Common myeloid progenitor, CD34-positive (primary cell): ENCODE measurements at regions not wholly inside any gene's neighbourhood (a gene's known extent, or its start where the extent isn't known, plus 50 kb on each side); places are given as distances from the start of the nearest gene placed in this dataset.

Experiments used
- CTCF ChIA-PET: fragments of 350-600 bp; sonication (Branson Sonifier 250); formaldehyde crosslinking; loops from one replicate; lab custom pipeline; 2021; ENCODE audit warnings: antibody characterized with exemption; lab: Charles Lee
- POLR2A ChIA-PET: fragments of 350-600 bp; sonication (Branson Sonifier 250); formaldehyde crosslinking; loops from one replicate; lab custom pipeline; 2021; ENCODE audit warnings: antibody characterized with exemption; lab: Charles Lee
- DNase-seq, 3 donors: peaks; one replicate each; pipeline versions ENCODE4 v3.0.0 to v3.0.0-alpha.2; 2013
- H3K27ac ChIP-seq, 2 experiments: 1 replicate in 1 of 2; 2 replicates in 1 of 2; pipeline ENCODE4 v1.7.0; 2013; ENCODE audit warnings: inconsistent platforms in 2 of 2, low read length in 2 of 2, mild to moderate bottlenecking in 2 of 2, low read depth in 1 of 2, moderate library complexity in 1 of 2; ENCODE audit not compliant: severe bottlenecking in 2 of 2, insufficient read depth in 1 of 2, poor library complexity in 1 of 2
- H3K27me3 ChIP-seq, 5 experiments: replicated peaks in 2 of 5; 1 replicate in 3 of 5; 2 replicates in 2 of 5; pipeline versions ENCODE4 v1.6.1 to v1.7.0; 2013; ENCODE audit warnings: low read length in 4 of 5, mild to moderate bottlenecking in 2 of 5, moderate library complexity in 2 of 5, inconsistent platforms in 1 of 5; ENCODE audit not compliant: insufficient read depth in 5 of 5, control insufficient read depth in 4 of 5
- H3K36me3 ChIP-seq, 4 experiments: 1 replicate in 2 of 4; 2 replicates in 2 of 4; pipeline versions ENCODE4 v1.6.1 to v1.7.0; 2013; ENCODE audit warnings: low read length in 3 of 4, control low read depth in 1 of 4, mild to moderate bottlenecking in 1 of 4; ENCODE audit not compliant: control insufficient read depth in 4 of 4, insufficient read depth in 4 of 4
- H3K4me1 ChIP-seq, 4 experiments: 1 replicate in 3 of 4; 2 replicates in 1 of 4; pipeline versions ENCODE4 v1.6.1 to v1.7.1; 2013; ENCODE audit warnings: low read length in 3 of 4, mild to moderate bottlenecking in 3 of 4, control low read depth in 1 of 4, inconsistent platforms in 1 of 4, moderate library complexity in 1 of 4; ENCODE audit not compliant: control insufficient read depth in 4 of 4, insufficient read depth in 4 of 4; ENCODE audit errors: control extremely low read depth in 1 of 4
- H3K4me3 ChIP-seq, 7 experiments: 1 replicate in 4 of 7; 2 replicates in 3 of 7; pipeline versions ENCODE4 v1.5.1 to v1.7.0; 2013; ENCODE audit warnings: mild to moderate bottlenecking in 7 of 7, low read length in 6 of 7, moderate library complexity in 6 of 7, inconsistent platforms in 2 of 7, low read depth in 2 of 7, control low read depth in 1 of 7; ENCODE audit not compliant: insufficient read depth in 4 of 7, control insufficient read depth in 1 of 7; ENCODE audit errors: extremely low read depth in 1 of 7
- H3K9me3 ChIP-seq, 5 experiments: 1 replicate in 4 of 5; 2 replicates in 1 of 5; pipeline versions ENCODE4 v1.6.1 to v1.7.1; 2013; ENCODE audit warnings: low read length in 4 of 5, mild to moderate bottlenecking in 2 of 5, inconsistent platforms in 1 of 5, low read depth in 1 of 5, moderate library complexity in 1 of 5; ENCODE audit not compliant: control insufficient read depth in 4 of 5, insufficient read depth in 2 of 5; ENCODE audit errors: control extremely low read depth in 1 of 5
- WGBS: methylation state at CpG from one replicate; pipeline ENCODE4 v1.1.5; 2013; ENCODE audit not compliant: insufficient coverage; 5-methylcytosine and 5-hydroxymethylcytosine counted together

- no peaks in the 10 kb centered on the region for H3K36me3 ChIP-seq
- no peaks in the 10 kb centered on the region for H3K9me3 ChIP-seq
- no peak overlapping the region for H3K27ac ChIP-seq
- CTCF ChIA-PET = no interaction called here
- no peak for DNase-seq
- WGBS = 100% methylated on average over 1 of the region's 1 CpG
- H3K4me1 ChIP-seq = no peaks in the 10 kb centered on the region
- no peaks in the 10 kb centered on the region for H3K27me3 ChIP-seq
- H3K4me3 ChIP-seq = no peak overlapping the region
- POLR2A ChIA-PET = no interaction called here
These were observed 518.9 kb downstream of the BRINP3 start for GRCh38 chr1:189958756-189959155.

GRCh38 chr1:189960769-189961168 is 516.9 kb downstream of the BRINP3 start:
- DNase-seq = no peak
- 100% methylated on average over 1 of the region's 1 CpG for WGBS
- no peak overlapping the region for H3K27ac ChIP-seq
- no peaks in the 10 kb centered on the region for H3K4me1 ChIP-seq
- no peaks in the 10 kb centered on the region for H3K9me3 ChIP-seq
- no peaks in the 10 kb centered on the region for H3K36me3 ChIP-seq
- no peaks in the 10 kb centered on the region for H3K27me3 ChIP-seq
- POLR2A ChIA-PET = no interaction called here
- H3K4me3 ChIP-seq = no peak overlapping the region
- CTCF ChIA-PET = no interaction called here

- no peaks in the 10 kb centered on the region for H3K27me3 ChIP-seq
- no peaks in the 10 kb centered on the region for H3K9me3 ChIP-seq
- CTCF ChIA-PET = no interaction called here
- H3K36me3 ChIP-seq = no peaks in the 10 kb centered on the region
- H3K4me3 ChIP-seq = no peak overlapping the region
- no peaks in the 10 kb centered on the region for H3K4me1 ChIP-seq
- DNase-seq = no peak
- POLR2A ChIA-PET = no interaction called here
- H3K27ac ChIP-seq = no peak overlapping the region
These were observed 515.5 kb downstream of the BRINP3 start for GRCh38 chr1:189962181-189962580.

GRCh38 chr1:189970331-189971230 is 507.1 kb downstream of the BRINP3 start:
- Histone ChIP-seq H3K4me1 (no peaks in the 10 kb centered on the region), H3K27ac (no peak overlapping the region), H3K4me3 (no peak overlapping the region), H3K27me3 (no peaks in the 10 kb centered on the region), H3K36me3 (no peaks in the 10 kb centered on the region), H3K9me3 (no peaks in the 10 kb centered on the region)
- 12% methylated on average over 2 of the region's 2 CpGs for WGBS
- ChIA-PET POLR2A (no interaction called here), CTCF (no interaction called here)
- DNase-seq = no peak

- H3K36me3 ChIP-seq = no peaks in the 10 kb centered on the region
- no peaks in the 10 kb centered on the region for H3K27me3 ChIP-seq
- H3K4me3 ChIP-seq = no peak overlapping the region
- H3K4me1 ChIP-seq = no peaks in the 10 kb centered on the region
- WGBS = no CpG with 5 or more reads among the region's 4 CpGs
- no peak overlapping the region for H3K27ac ChIP-seq
- POLR2A ChIA-PET = no interaction called here
- CTCF ChIA-PET = no interaction called here
- no peak for DNase-seq
- H3K9me3 ChIP-seq = peaks cover 0 to 4% (median 0%) of the 10 kb centered on the region in 5 experiments
These were observed 506.0 kb downstream of the BRINP3 start for GRCh38 chr1:189971656-189972055.

- Histone ChIP-seq H3K9me3 (peaks cover 0 to 5% (median 0%) of the 10 kb centered on the region in 5 experiments), H3K4me1 (no peaks in the 10 kb centered on the region), H3K27me3 (no peaks in the 10 kb centered on the region), H3K27ac (no peak overlapping the region), H3K36me3 (no peaks in the 10 kb centered on the region), H3K4me3 (no peak overlapping the region)
- POLR2A ChIA-PET = no interaction called here
- CTCF ChIA-PET = no interaction called here
- DNase-seq = no peak
- no CpG with 5 or more reads among the region's 2 CpGs for WGBS
These were observed 500.5 kb downstream of the BRINP3 start for GRCh38 chr1:189977184-189977583.

GRCh38 chr1:189983166-189983890 is 494.3 kb downstream of the BRINP3 start:
- Histone ChIP-seq H3K27ac (no peak overlapping the region), H3K36me3 (no peaks in the 10 kb centered on the region), H3K27me3 (no peaks in the 10 kb centered on the region), H3K4me3 (no peak overlapping the region), H3K9me3 (no peaks in the 10 kb centered on the region), H3K4me1 (no peaks in the 10 kb centered on the region)
- WGBS = no CpG with 5 or more reads among the region's 3 CpGs
- CTCF ChIA-PET = no interaction called here
- DNase-seq = no peak
- POLR2A ChIA-PET = no interaction called here
